Stimulated activated CD8-positive, alpha-beta memory T cell treated with anti-CD3 and anti-CD28 coated beads, Interleukin-15, amount 100 ng/mL, for 24 hours (primary cell): ENCODE measurements at regions not wholly inside any gene's neighbourhood (a gene's known extent, or its start where the extent isn't known, plus 50 kb on each side); places are given as distances from the start of the nearest gene placed in this dataset.

Experiments
- DNase-seq: peaks from one replicate; pipeline ENCODE4 v3.0.0-alpha.2; 2020; ENCODE audit warnings: low read depth

- DNase-seq: no peak
These were observed 59.4 kb upstream of the ASIC2 start for GRCh38 chr17:33352526-33352925.

GRCh38 chr17:33356266-33356665 is 63.2 kb upstream of the ASIC2 start:
- DNase-seq: no peak

GRCh38 chr17:33363475-33363874 is 70.4 kb upstream of the ASIC2 start:
- no peak for DNase-seq

GRCh38 chr17:33366960-33367359 is 73.9 kb upstream of the ASIC2 start:
- DNase-seq: no peak

GRCh38 chr17:33369149-33369548 is 76.1 kb upstream of the ASIC2 start:
- no peak for DNase-seq

GRCh38 chr17:33369876-33370275 is 76.8 kb upstream of the ASIC2 start:
- DNase-seq: no peak

- no peak for DNase-seq
These were observed 77.3 kb upstream of the ASIC2 start for GRCh38 chr17:33370401-33370800.

GRCh38 chr17:33371377-33371776 is 78.3 kb upstream of the ASIC2 start:
- DNase-seq: no peak

GRCh38 chr17:33373273-33373672 is 80.2 kb upstream of the ASIC2 start:
- no peak for DNase-seq

GRCh38 chr17:33375103-33375502 is 82.0 kb upstream of the ASIC2 start:
- no peak for DNase-seq

GRCh38 chr17:33375783-33376182 is 82.7 kb upstream of the ASIC2 start:
- no peak for DNase-seq

GRCh38 chr17:33377837-33378595 is 84.9 kb upstream of the ASIC2 start:
- DNase-seq: no peak

- DNase-seq: no peak
These were observed 88.1 kb upstream of the ASIC2 start for GRCh38 chr17:33381201-33381600.

- DNase-seq: no peak
These were observed 90.5 kb upstream of the ASIC2 start for GRCh38 chr17:33383488-33384023.

- DNase-seq: no peak
These were observed 92.0 kb upstream of the ASIC2 start for GRCh38 chr17:33385133-33385532.

GRCh38 chr17:33385713-33386112 is 92.6 kb upstream of the ASIC2 start:
- DNase-seq: no peak

- no peak for DNase-seq
These were observed 94.3 kb upstream of the ASIC2 start for GRCh38 chr17:33387406-33387805.

GRCh38 chr17:33389504-33390135 is 96.5 kb upstream of the ASIC2 start:
- DNase-seq: no peak

- DNase-seq: no peak
These were observed 97.5 kb upstream of the ASIC2 start for GRCh38 chr17:33390479-33391176.

- DNase-seq: no peak
These were observed 103.7 kb upstream of the ASIC2 start for GRCh38 chr17:33396818-33397217.

- DNase-seq: no peak
These were observed 105.3 kb upstream of the ASIC2 start for GRCh38 chr17:33398386-33398785.

GRCh38 chr17:33401249-33401648 is 108.2 kb upstream of the ASIC2 start:
- no peak for DNase-seq

GRCh38 chr17:33403194-33403593 is 110.1 kb upstream of the ASIC2 start:
- no peak for DNase-seq
